A549 (cell line): ENCODE measurements at regions not wholly inside any gene's neighbourhood (a gene's known extent, or its start where the extent isn't known, plus 50 kb on each side); places are given as distances from the start of the nearest gene placed in this dataset.

Experiments used
- CEBPB ChIP-seq, 2 experiments: fragments of >200 bp in 1 of 2; sonication (Bioruptor Twin) in 1 of 2; formaldehyde crosslinking in 1 of 2; IDR thresholded peaks; 2 replicates each; pipeline ENCODE4 v1.6.1; 2012 to 2016
- KDM1A ChIP-seq: fragments of 200-600 bp; sonication (generic); IDR thresholded peaks from 2 replicates; pipeline ENCODE4 v1.6.1; 2016; ENCODE audit warnings: low read depth, mild to moderate bottlenecking
- MAX ChIP-seq: IDR thresholded peaks from 2 replicates; pipeline ENCODE4 v1.6.1; 2012
- POLR2A ChIP-seq: IDR thresholded peaks from 2 replicates; pipeline ENCODE4 v1.6.1; 2012; ENCODE audit warnings: mild to moderate bottlenecking, low read length
- RAD21 ChIP-seq, 2 experiments: fragments of >200 bp in 1 of 2; sonication (Bioruptor Twin) in 1 of 2; formaldehyde crosslinking in 1 of 2; IDR thresholded peaks in 1 of 2; conservative IDR thresholded peaks in 1 of 2; 2 replicates in 1 of 2; 3 replicates in 1 of 2; pipeline ENCODE4 v1.6.1; 2012 to 2018; ENCODE audit warnings: inconsistent platforms in 1 of 2
- REST ChIP-seq: fragments of 200-600 bp; sonication (generic); IDR thresholded peaks from 2 replicates; pipeline ENCODE4 v1.6.1; 2016; ENCODE audit warnings: antibody characterized with exemption, mild to moderate bottlenecking, moderate library complexity
- TF ChIP-seq, protein P1 (sequence below): fragments of >200 bp; sonication (Bioruptor Twin); formaldehyde crosslinking; IDR thresholded peaks from 3 replicates; pipeline ENCODE4 v1.5.1; 2016
- TF ChIP-seq, protein P2 (sequence below): fragments of 450-650 bp; IDR thresholded peaks from 2 replicates; pipeline ENCODE4 v1.6.1; 2014; ENCODE audit warnings: antibody characterized with exemption

GRCh38 chr7:112858838-112859237, 68.6 kb upstream of the TMEM168 start:
- TF ChIP-seq, protein P1, sequence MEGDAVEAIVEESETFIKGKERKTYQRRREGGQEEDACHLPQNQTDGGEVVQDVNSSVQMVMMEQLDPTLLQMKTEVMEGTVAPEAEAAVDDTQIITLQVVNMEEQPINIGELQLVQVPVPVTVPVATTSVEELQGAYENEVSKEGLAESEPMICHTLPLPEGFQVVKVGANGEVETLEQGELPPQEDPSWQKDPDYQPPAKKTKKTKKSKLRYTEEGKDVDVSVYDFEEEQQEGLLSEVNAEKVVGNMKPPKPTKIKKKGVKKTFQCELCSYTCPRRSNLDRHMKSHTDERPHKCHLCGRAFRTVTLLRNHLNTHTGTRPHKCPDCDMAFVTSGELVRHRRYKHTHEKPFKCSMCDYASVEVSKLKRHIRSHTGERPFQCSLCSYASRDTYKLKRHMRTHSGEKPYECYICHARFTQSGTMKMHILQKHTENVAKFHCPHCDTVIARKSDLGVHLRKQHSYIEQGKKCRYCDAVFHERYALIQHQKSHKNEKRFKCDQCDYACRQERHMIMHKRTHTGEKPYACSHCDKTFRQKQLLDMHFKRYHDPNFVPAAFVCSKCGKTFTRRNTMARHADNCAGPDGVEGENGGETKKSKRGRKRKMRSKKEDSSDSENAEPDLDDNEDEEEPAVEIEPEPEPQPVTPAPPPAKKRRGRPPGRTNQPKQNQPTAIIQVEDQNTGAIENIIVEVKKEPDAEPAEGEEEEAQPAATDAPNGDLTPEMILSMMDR, result no peak
- TF ChIP-seq, protein P2, sequence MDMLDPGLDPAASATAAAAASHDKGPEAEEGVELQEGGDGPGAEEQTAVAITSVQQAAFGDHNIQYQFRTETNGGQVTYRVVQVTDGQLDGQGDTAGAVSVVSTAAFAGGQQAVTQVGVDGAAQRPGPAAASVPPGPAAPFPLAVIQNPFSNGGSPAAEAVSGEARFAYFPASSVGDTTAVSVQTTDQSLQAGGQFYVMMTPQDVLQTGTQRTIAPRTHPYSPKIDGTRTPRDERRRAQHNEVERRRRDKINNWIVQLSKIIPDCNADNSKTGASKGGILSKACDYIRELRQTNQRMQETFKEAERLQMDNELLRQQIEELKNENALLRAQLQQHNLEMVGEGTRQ, result no peak
- TF ChIP-seq MAX (no peak), RAD21 (conservative IDR thresholded peaks at IDR 0.05 in 1 of 2, IDR thresholded peaks at IDR 0.05 in 1 of 2) (no peak), KDM1A (no peak), POLR2A (no peak), REST (no peak), CEBPB (IDR thresholded peaks at IDR 0.05) (no peak)
